MM.1S (cell line): ENCODE measurements at regions not wholly inside any gene's neighbourhood (a gene's known extent, or its start where the extent isn't known, plus 50 kb on each side); places are given as distances from the start of the nearest gene placed in this dataset.

ENCODE experiments used
- CTCF ChIP-seq: fragments of 300-600 bp; sonication (generic); IDR thresholded peaks from 2 replicates; pipeline ENCODE4 v1.5.1; 2016; ENCODE audit warnings: antibody characterized with exemption, low read length, mixed read lengths
- EZH2 ChIP-seq: fragments of 300-600 bp; sonication (generic); optimal IDR thresholded peaks from 2 replicates; pipeline ENCODE3; 2017; ENCODE audit warnings: low read depth, mild to moderate bottlenecking, antibody characterized with exemption, low read length, mixed read lengths

GRCh38 chr6:62400521-62401259 is 114.7 kb upstream of the KHDRBS2 start:
- TF ChIP-seq CTCF (no peak), EZH2 (no peak)
